H9 (cell line): ENCODE measurements at regions not wholly inside any gene's neighbourhood (a gene's known extent, or its start where the extent isn't known, plus 50 kb on each side); places are given as distances from the start of the nearest gene placed in this dataset.

Experiments used
- DNase-seq: peaks from one replicate; pipeline ENCODE4 v3.0.0-alpha.2; 2017
- H2AFZ ChIP-seq: one replicate; pipeline ENCODE4 v1.6.1; 2013; ENCODE audit warnings: mild to moderate bottlenecking, low read length, control low read depth, moderate library complexity
- H2AK5ac ChIP-seq: 2 replicates; pipeline ENCODE4 v1.6.1; 2013; ENCODE audit warnings: low read length, control low read depth, mixed read lengths; ENCODE audit not compliant: insufficient read length
- H2BK120ac ChIP-seq: one replicate; pipeline ENCODE4 v1.6.1; 2013; ENCODE audit warnings: low read depth, mild to moderate bottlenecking, low read length, control low read depth, inconsistent platforms; ENCODE audit not compliant: poor library complexity, severe bottlenecking
- H2BK12ac ChIP-seq: 2 replicates; pipeline ENCODE4 v1.6.1; 2013; ENCODE audit warnings: low read length, control low read depth, mixed read lengths, low read depth; ENCODE audit not compliant: insufficient read length
- H2BK15ac ChIP-seq: 2 replicates; pipeline ENCODE4 v1.6.1; 2013; ENCODE audit warnings: low read depth, low read length, control low read depth
- H2BK20ac ChIP-seq: one replicate; pipeline ENCODE4 v1.6.1; 2013; ENCODE audit warnings: low read depth, mild to moderate bottlenecking, low read length, control low read depth, inconsistent platforms; ENCODE audit not compliant: poor library complexity, severe bottlenecking
- H2BK5ac ChIP-seq: 2 replicates; pipeline ENCODE4 v1.6.1; 2013; ENCODE audit warnings: low read length, control low read depth, mixed read lengths; ENCODE audit not compliant: insufficient read length
- H3K14ac ChIP-seq: 2 replicates; pipeline ENCODE4 v1.6.1; 2013; ENCODE audit warnings: low read length, control low read depth; ENCODE audit not compliant: insufficient read depth
- H3K18ac ChIP-seq: 2 replicates; pipeline ENCODE4 v1.6.1; 2013; ENCODE audit warnings: low read depth, mild to moderate bottlenecking, mixed read lengths, low read length, control low read depth; ENCODE audit not compliant: insufficient read length
- H3K23ac ChIP-seq: 2 replicates; pipeline ENCODE4 v1.6.1; 2013; ENCODE audit warnings: low read length, control low read depth, mixed read lengths, low read depth; ENCODE audit not compliant: insufficient read length
- H3K23me2 ChIP-seq: 2 replicates; pipeline ENCODE4 v1.6.1; 2013; ENCODE audit warnings: low read depth, mild to moderate bottlenecking, mixed read lengths, low read length, control low read depth; ENCODE audit not compliant: insufficient read length, poor library complexity, severe bottlenecking
- H3K27ac ChIP-seq: 2 replicates; pipeline ENCODE4 v1.5.1; 2013; ENCODE audit warnings: low read length, control low read depth, mixed read lengths, low read depth; ENCODE audit not compliant: insufficient read length
- H3K27me3 ChIP-seq: 2 replicates; pipeline ENCODE4 v1.6.1; 2013; ENCODE audit warnings: low read length, control low read depth, inconsistent platforms; ENCODE audit not compliant: insufficient read depth
- H3K4ac ChIP-seq: 2 replicates; pipeline ENCODE4 v1.6.1; 2013; ENCODE audit warnings: low read depth, mild to moderate bottlenecking, control low read depth, inconsistent platforms, low read length, moderate library complexity
- H3K4me1 ChIP-seq: 2 replicates; pipeline ENCODE4 v1.6.1; 2013; ENCODE audit warnings: low read length, control low read depth, inconsistent platforms; ENCODE audit not compliant: insufficient read depth
- H3K4me2 ChIP-seq: 2 replicates; pipeline ENCODE4 v1.6.1; 2013; ENCODE audit warnings: low read length, control low read depth, mixed read lengths; ENCODE audit not compliant: insufficient read length, insufficient read depth
- H3K56ac ChIP-seq: 2 replicates; pipeline ENCODE4 v1.6.1; 2013; ENCODE audit warnings: low read depth, mild to moderate bottlenecking, mixed read lengths, low read length, control low read depth; ENCODE audit not compliant: insufficient read length
- H3K79me1 ChIP-seq: 2 replicates; pipeline ENCODE4 v1.6.1; 2013; ENCODE audit warnings: low read depth, mild to moderate bottlenecking, moderate library complexity, low read length, control low read depth, inconsistent platforms; ENCODE audit not compliant: insufficient read depth, poor library complexity, severe bottlenecking
- H3K79me2 ChIP-seq: 2 replicates; pipeline ENCODE4 v1.6.1; 2013; ENCODE audit warnings: low read length, control low read depth, inconsistent platforms; ENCODE audit not compliant: insufficient read depth
- H3K9ac ChIP-seq: 2 replicates; pipeline ENCODE4 v1.6.1; 2013; ENCODE audit warnings: low read length, control low read depth, mixed read lengths; ENCODE audit not compliant: insufficient read length; ENCODE audit errors: extremely low read depth
- H3K9me3 ChIP-seq: one replicate; pipeline ENCODE4 v1.6.1; 2013; ENCODE audit warnings: low read depth, low read length, inconsistent platforms; ENCODE audit not compliant: control insufficient read depth
- H3T11ph ChIP-seq: one replicate; pipeline ENCODE4 v1.6.1; 2013; ENCODE audit warnings: mild to moderate bottlenecking, low read length, control low read depth, inconsistent platforms
- H4K20me1 ChIP-seq: one replicate; pipeline ENCODE4 v1.6.1; 2013; ENCODE audit not compliant: control insufficient read depth, insufficient read length, insufficient read depth
- H4K5ac ChIP-seq: 2 replicates; pipeline ENCODE4 v1.6.1; 2013; ENCODE audit warnings: low read depth, mild to moderate bottlenecking, mixed read lengths, low read length, control low read depth; ENCODE audit not compliant: insufficient read length
- H4K8ac ChIP-seq: replicated peaks from 2 replicates; pipeline ENCODE4 v1.6.1; 2013; ENCODE audit warnings: low read length, control low read depth, mixed read lengths, low read depth; ENCODE audit not compliant: insufficient read length
- H4K91ac ChIP-seq: 2 replicates; pipeline ENCODE4 v1.6.1; 2013; ENCODE audit warnings: low read depth, mild to moderate bottlenecking, moderate library complexity, mixed read lengths, low read length, control low read depth; ENCODE audit not compliant: insufficient read length
- H3K27ac Mint-ChIP-seq, 3 experiments: 2 replicates in 2 of 3; 3 replicates in 1 of 3; pipeline ENCODE4 v1.8.0; 2020 to 2021; ENCODE audit warnings: mixed read lengths in 3 of 3, mild to moderate bottlenecking in 1 of 3, moderate library complexity in 1 of 3
- H3K27me3 Mint-ChIP-seq: 2 replicates; pipeline ENCODE4 v1.8.0; 2021; ENCODE audit warnings: low read depth, mild to moderate bottlenecking, moderate library complexity, mixed read lengths
- H3K36me3 Mint-ChIP-seq, 3 experiments: 2 replicates in 2 of 3; 3 replicates in 1 of 3; pipeline ENCODE4 v1.8.0; 2020 to 2021; ENCODE audit warnings: low read depth in 3 of 3, mixed read lengths in 3 of 3; ENCODE audit not compliant: insufficient read depth in 1 of 3
- H3K4me1 Mint-ChIP-seq, 2 experiments: 2 replicates each; pipeline ENCODE4 v1.8.0; 2020; ENCODE audit warnings: mixed read lengths in 2 of 2
- H3K4me3 Mint-ChIP-seq, 2 experiments: 2 replicates in 1 of 2; 3 replicates in 1 of 2; pipeline ENCODE4 v1.8.0; 2020 to 2021; ENCODE audit warnings: mild to moderate bottlenecking in 2 of 2, mixed read lengths in 2 of 2, moderate library complexity in 1 of 2
- H3K9me3 Mint-ChIP-seq, 2 experiments: 2 replicates in 1 of 2; 3 replicates in 1 of 2; pipeline ENCODE4 v1.8.0; 2020; ENCODE audit warnings: mild to moderate bottlenecking in 2 of 2, mixed read lengths in 2 of 2, moderate library complexity in 1 of 2
- CTCF ChIP-seq: fragments of 200-600 bp; sonication (generic); conservative IDR thresholded peaks from 3 replicates; pipeline ENCODE4 v1.8.0; 2021; ENCODE audit warnings: antibody characterized with exemption, mild to moderate bottlenecking
- WGBS: extraction: QIAGEN DNeasy Blood & Tissue Kit; methylation state at CpG from one replicate; pipeline ENCODE4 v1.1.7; 2013; ENCODE audit warnings: missing lambda C conversion rate, low lambda C conversion rate, mixed read lengths; ENCODE audit not compliant: insufficient read length; ENCODE audit errors: extremely low coverage; 5-methylcytosine and 5-hydroxymethylcytosine counted together

GRCh38 chr5:25033658-25034057 is 388.9 kb upstream of the CDH10 start:
- no peaks in the 10 kb centered on the region for H3K9me3 ChIP-seq
- H4K5ac ChIP-seq, result no peak overlapping the region
- H4K20me1 ChIP-seq, result no peaks in the 10 kb centered on the region
- H3K23ac ChIP-seq, result no peak overlapping the region
- no peaks in the 10 kb centered on the region for H3K27me3 ChIP-seq
- Mint-ChIP-seq H3K4me1 (no peaks in the 10 kb centered on the region), H3K27me3 (no peaks in the 10 kb centered on the region), H3K9me3 (no peaks in the 10 kb centered on the region), H3K27ac (no peak overlapping the region), H3K4me3 (no peak overlapping the region), H3K36me3 (no peaks in the 10 kb centered on the region)
- no peaks in the 10 kb centered on the region for H3K79me2 ChIP-seq
- H2BK5ac ChIP-seq, result no peak overlapping the region
- WGBS, result no CpG with 5 or more reads among the region's 3 CpGs
- H2BK20ac ChIP-seq, result no peak overlapping the region
- no peak for DNase-seq
- no peak overlapping the region for H2BK15ac ChIP-seq
- no peak overlapping the region for H2AK5ac ChIP-seq
- H4K8ac ChIP-seq, result no peak overlapping the region
- no peak overlapping the region for H3K4ac ChIP-seq
- H3K56ac ChIP-seq, result no peak overlapping the region
- no peak overlapping the region for H2BK12ac ChIP-seq
- H3K18ac ChIP-seq, result no peak overlapping the region
- no peak overlapping the region for H3K4me2 ChIP-seq
- no peaks in the 10 kb centered on the region for H3K23me2 ChIP-seq
- no peak overlapping the region for H3K14ac ChIP-seq
- no peak overlapping the region for H4K91ac ChIP-seq
- H3K79me1 ChIP-seq, result no peaks in the 10 kb centered on the region
- no peaks in the 10 kb centered on the region for H3K4me1 ChIP-seq
- H3T11ph ChIP-seq, result no peak overlapping the region
- no peak overlapping the region for H3K27ac ChIP-seq
- no peak for TF ChIP-seq CTCF
- H2BK120ac ChIP-seq, result no peak overlapping the region
- H3K9ac ChIP-seq, result no peak overlapping the region
- H2AFZ ChIP-seq, result no peak overlapping the region
